Neural cell (in vitro differentiated cells): ENCODE measurements at regions not wholly inside any gene's neighbourhood (a gene's known extent, or its start where the extent isn't known, plus 50 kb on each side); places are given as distances from the start of the nearest gene placed in this dataset.

ENCODE experiments used
- H2AFZ ChIP-seq: fragments of 200-600, 300-800 bp; sonication (generic), shearing (Covaris generic); 2 replicates; pipeline ENCODE4 v1.6.0; 2014; ENCODE audit warnings: low read depth, mild to moderate bottlenecking, antibody characterized with exemption, low read length, moderate library complexity
- H3F3A ChIP-seq: fragments of 200-600 bp; shearing (Covaris generic); 2 replicates; pipeline ENCODE4 v1.6.1; 2016; ENCODE audit warnings: mild to moderate bottlenecking, moderate library complexity, mixed read lengths, antibody characterized with exemption, low read length; ENCODE audit not compliant: insufficient read depth, poor library complexity, severe bottlenecking
- H3K27ac ChIP-seq: fragments of 200-600, 300-800 bp; sonication (generic), shearing (Covaris generic); 2 replicates; pipeline ENCODE4 v1.5.1; 2014; ENCODE audit warnings: mild to moderate bottlenecking, low read length, moderate library complexity
- H3K27me3 ChIP-seq: fragments of 300-800, 200-600 bp; sonication (generic), shearing (Covaris generic); 2 replicates; pipeline ENCODE4 v1.6.0; 2014; ENCODE audit warnings: mild to moderate bottlenecking, low read depth, low read length, moderate library complexity; ENCODE audit not compliant: insufficient read depth
- H3K36me3 ChIP-seq: fragments of 300-800, 200-600 bp; sonication (generic), shearing (Covaris generic); 2 replicates; pipeline ENCODE4 v1.5.1; 2014; ENCODE audit warnings: mild to moderate bottlenecking, antibody characterized with exemption, low read length, moderate library complexity; ENCODE audit not compliant: insufficient read depth
- H3K4me2 ChIP-seq: fragments of 300-800, 200-600 bp; sonication (generic), shearing (Covaris generic); 2 replicates; pipeline ENCODE4 v1.6.0; 2014; ENCODE audit warnings: mild to moderate bottlenecking, low read length
- H3K4me3 ChIP-seq: fragments of 300-800, 200-600 bp; sonication (generic), shearing (Covaris generic); 2 replicates; pipeline ENCODE4 v1.5.1; 2014; ENCODE audit warnings: mild to moderate bottlenecking, low read length, moderate library complexity
- H3K79me2 ChIP-seq: fragments of 200-600 bp; shearing (Covaris generic); replicated peaks from 2 replicates; pipeline ENCODE4 v1.6.0; 2014; ENCODE audit warnings: mild to moderate bottlenecking, low read length, moderate library complexity; ENCODE audit not compliant: insufficient read depth
- H3K9ac ChIP-seq: fragments of 300-800, 200-600 bp; sonication (generic), shearing (Covaris generic); 2 replicates; pipeline ENCODE4 v1.6.1; 2016; ENCODE audit warnings: mild to moderate bottlenecking, low read length, mixed read lengths
- H3K9me2 ChIP-seq: fragments of 200-600 bp; shearing (Covaris generic); 2 replicates; pipeline ENCODE4 v1.6.1; 2016; ENCODE audit warnings: mild to moderate bottlenecking, low read length, mixed read lengths; ENCODE audit not compliant: insufficient read depth
- H3K9me3 ChIP-seq: fragments of 200-600, 300-800 bp; sonication (generic), shearing (Covaris generic); 2 replicates; pipeline ENCODE4 v1.6.1; 2016; ENCODE audit warnings: mild to moderate bottlenecking, mixed run types, low read length, moderate library complexity, mixed read lengths
- H4K20me1 ChIP-seq: fragments of 200-600 bp; shearing (Covaris generic); 2 replicates; pipeline ENCODE4 v1.6.1; 2016; ENCODE audit warnings: mild to moderate bottlenecking, mixed run types; ENCODE audit not compliant: insufficient read depth
- CTCF ChIP-seq: fragments of 450-650 bp; IDR thresholded peaks from 2 replicates; pipeline ENCODE4 v1.5.1; 2014; ENCODE audit warnings: antibody characterized with exemption, mild to moderate bottlenecking, moderate library complexity; ENCODE audit not compliant: poor library complexity, severe bottlenecking
- EP300 ChIP-seq: fragments of 450-650 bp; conservative IDR thresholded peaks from 2 replicates; pipeline ENCODE4 v1.6.1; 2014; ENCODE audit warnings: antibody characterized with exemption, mild to moderate bottlenecking, moderate library complexity; ENCODE audit not compliant: poor library complexity, severe bottlenecking
- MXI1 ChIP-seq: fragments of 450-650 bp; conservative IDR thresholded peaks from 2 replicates; pipeline ENCODE4 v1.6.1; 2014; ENCODE audit warnings: antibody characterized with exemption, mild to moderate bottlenecking; ENCODE audit not compliant: poor library complexity, severe bottlenecking
- POLR2AphosphoS5 ChIP-seq: IDR thresholded peaks from 2 replicates; pipeline ENCODE4 v1.6.1; 2012
- RAD21 ChIP-seq: fragments of 450-650 bp; conservative IDR thresholded peaks from 2 replicates; pipeline ENCODE4 v1.6.1; 2014; ENCODE audit warnings: antibody characterized with exemption, mild to moderate bottlenecking, moderate library complexity
- REST ChIP-seq: IDR thresholded peaks from 2 replicates; pipeline ENCODE4 v1.6.1; 2012; ENCODE audit warnings: borderline replicate concordance
- SMC3 ChIP-seq: fragments of 450-650 bp; conservative IDR thresholded peaks from 2 replicates; pipeline ENCODE4 v1.6.1; 2014; ENCODE audit warnings: antibody characterized with exemption, mild to moderate bottlenecking, moderate library complexity; ENCODE audit not compliant: poor library complexity
- TAF1 ChIP-seq: IDR thresholded peaks from 2 replicates; pipeline ENCODE4 v1.6.1; 2012; ENCODE audit warnings: low read depth

GRCh38 chr1:36692465-36693160 is 209.9 kb upstream of the CSF3R start:
- H2AFZ ChIP-seq, result no peak overlapping the region
- H3K27me3 ChIP-seq, result no peaks in the 10 kb centered on the region

GRCh38 chr1:36691374-36691773 is 208.7 kb upstream of the CSF3R start:
- H3K27me3 ChIP-seq, result no peaks in the 10 kb centered on the region
- no peak overlapping the region for H3K4me3 ChIP-seq
- no peak overlapping the region for H3K4me2 ChIP-seq
- no peaks in the 10 kb centered on the region for H4K20me1 ChIP-seq
- no peak overlapping the region for H3K9ac ChIP-seq
- H3K9me3 ChIP-seq, result no peaks in the 10 kb centered on the region
- H2AFZ ChIP-seq, result no peak overlapping the region
- H3K79me2 ChIP-seq, result no peaks in the 10 kb centered on the region
- no peaks in the 10 kb centered on the region for H3F3A ChIP-seq
- no peaks in the 10 kb centered on the region for H3K9me2 ChIP-seq
- no peak overlapping the region for H3K27ac ChIP-seq
- no peaks in the 10 kb centered on the region for H3K36me3 ChIP-seq
- TF ChIP-seq MXI1 (no peak), REST (no peak), CTCF (no peak), RAD21 (no peak), POLR2AphosphoS5 (no peak), TAF1 (no peak), EP300 (no peak)

More at GRCh38 chr1:36692465-36693160, 209.9 kb upstream of the CSF3R start:
- Histone ChIP-seq H3K9ac (no peak overlapping the region), H3K4me2 (no peak overlapping the region), H3K9me2 (no peaks in the 10 kb centered on the region), H3K4me3 (no peak overlapping the region), H4K20me1 (no peaks in the 10 kb centered on the region), H3K79me2 (no peaks in the 10 kb centered on the region), H3F3A (no peaks in the 10 kb centered on the region), H3K9me3 (no peaks in the 10 kb centered on the region), H3K27ac (no peak overlapping the region), H3K36me3 (no peaks in the 10 kb centered on the region)
- no peak for TF ChIP-seq EP300
- no peak for TF ChIP-seq TAF1
- TF ChIP-seq CTCF, result no peak
- TF ChIP-seq SMC3, result no peak
- TF ChIP-seq REST, result no peak
